OCI-LY7 (cell line): ENCODE measurements at regions not wholly inside any gene's neighbourhood (a gene's known extent, or its start where the extent isn't known, plus 50 kb on each side); places are given as distances from the start of the nearest gene placed in this dataset.

Source experiments
- BruUV-seq: library from RNA; stranded (reverse); fragments of 400-500 nt; replicated peaks from 2 replicates; lab custom pipeline; 2021; lab: Mats Ljungman, UMichigan
- CTCF ChIA-PET: fragments of 300-600 bp; sonication (Branson Sonifier 250); formaldehyde crosslinking; loops from one replicate; lab custom pipeline; 2022; ENCODE audit warnings: antibody characterized with exemption; ENCODE audit not compliant: unreplicated experiment; lab: Charles Lee
- POLR2A ChIA-PET: fragments of 300-600 bp; sonication (Branson Sonifier 250); formaldehyde crosslinking; loops from one replicate; lab custom pipeline; 2022; ENCODE audit warnings: antibody characterized with exemption; lab: Charles Lee
- DNase-seq: peaks from one replicate; pipeline ENCODE4 v3.0.0-alpha.2; 2015; ENCODE audit warnings: low spot score
- H2AFZ ChIP-seq: fragments of 200-600 bp; sonication (generic), shearing (Covaris generic); 2 replicates; pipeline ENCODE4 v1.6.1; 2014; ENCODE audit warnings: mild to moderate bottlenecking, antibody characterized with exemption, low read length, moderate library complexity
- H3K27ac ChIP-seq: fragments of 200-600 bp; sonication (generic); 2 replicates; pipeline ENCODE4 v1.5.1; 2014; ENCODE audit warnings: mixed run types, low read depth, mild to moderate bottlenecking, moderate library complexity, low read length, inconsistent platforms; ENCODE audit not compliant: poor library complexity, severe bottlenecking
- H3K36me3 ChIP-seq: fragments of 200-600 bp; sonication (generic); 2 replicates; pipeline ENCODE4 v1.6.1; 2014; ENCODE audit warnings: mild to moderate bottlenecking, antibody characterized with exemption, low read length, moderate library complexity, mixed read lengths; ENCODE audit not compliant: insufficient read depth
- H3K4me1 ChIP-seq: fragments of 200-600 bp; sonication (generic); 2 replicates; pipeline ENCODE4 v1.5.1; 2014; ENCODE audit warnings: mild to moderate bottlenecking, low read length; ENCODE audit not compliant: insufficient read depth, poor library complexity, severe bottlenecking
- H3K4me2 ChIP-seq: fragments of 200-600 bp; sonication (generic); 2 replicates; pipeline ENCODE4 v1.6.1; 2014; ENCODE audit warnings: mild to moderate bottlenecking, low read length
- H3K4me3 ChIP-seq: fragments of 200-600 bp; sonication (generic); 2 replicates; pipeline ENCODE4 v1.5.1; 2014; ENCODE audit warnings: mild to moderate bottlenecking, low read depth, low read length; ENCODE audit not compliant: poor library complexity, severe bottlenecking
- H3K79me2 ChIP-seq: fragments of 200-600 bp; sonication (generic); 2 replicates; pipeline ENCODE4 v1.6.1; 2016; ENCODE audit warnings: low read depth, mild to moderate bottlenecking, low read length, moderate library complexity, mixed read lengths; ENCODE audit not compliant: insufficient read depth
- H3K9me2 ChIP-seq: fragments of 200-600 bp; sonication (generic); 2 replicates; pipeline ENCODE4 v1.6.1; 2016; ENCODE audit warnings: mild to moderate bottlenecking, low read length, mixed read lengths; ENCODE audit not compliant: insufficient read depth
- H3K9me3 ChIP-seq: fragments of 200-600 bp; sonication (generic); 2 replicates; pipeline ENCODE4 v1.6.1; 2014; ENCODE audit warnings: mild to moderate bottlenecking, mixed run types, low read length, mixed read lengths
- H4K20me1 ChIP-seq: fragments of 200-600 bp; sonication (generic); 2 replicates; pipeline ENCODE4 v1.6.1; 2014; ENCODE audit warnings: mild to moderate bottlenecking, antibody characterized with exemption, low read length, moderate library complexity, mixed read lengths; ENCODE audit not compliant: insufficient read depth
- EZH2phosphoT487 ChIP-seq: fragments of 200-600 bp; sonication (generic); IDR thresholded peaks from 2 replicates; pipeline ENCODE4 v1.6.1; 2018; ENCODE audit warnings: low read depth, borderline replicate concordance, mild to moderate bottlenecking, mixed run types, antibody characterized with exemption, low read length, moderate library complexity, mixed read lengths
- intact Hi-C: fragments of 100-400 bp; cut with micrococcal nuclease; formaldehyde crosslinking; loops from one replicate; pipeline ENCODE4 v1.10.0; 2022; ENCODE audit not compliant: unreplicated experiment
- TF ChIP-seq, protein P1 (sequence below): fragments of 200-600 bp; sonication (generic); conservative IDR thresholded peaks from 2 replicates; pipeline ENCODE4 v1.5.1; 2014; ENCODE audit warnings: mild to moderate bottlenecking, antibody characterized with exemption, low read length, moderate library complexity, mixed read lengths

- H4K20me1 ChIP-seq: no peaks in the 10 kb centered on the region
- no peaks in the 10 kb centered on the region for H3K36me3 ChIP-seq
- no peak for DNase-seq
- no peaks in the 10 kb centered on the region for H3K4me1 ChIP-seq
- CTCF ChIA-PET: no interaction called here
- H3K9me2 ChIP-seq: no peaks in the 10 kb centered on the region
- no peak overlapping the region for H3K4me3 ChIP-seq
- POLR2A ChIA-PET: no interaction called here
- H3K4me2 ChIP-seq: no peak overlapping the region
- intact Hi-C loops: no loop called here
- BruUV-seq: no TSS peak
- no peak overlapping the region for H2AFZ ChIP-seq
- no peaks in the 10 kb centered on the region for H3K9me3 ChIP-seq
- TF ChIP-seq, protein P1, sequence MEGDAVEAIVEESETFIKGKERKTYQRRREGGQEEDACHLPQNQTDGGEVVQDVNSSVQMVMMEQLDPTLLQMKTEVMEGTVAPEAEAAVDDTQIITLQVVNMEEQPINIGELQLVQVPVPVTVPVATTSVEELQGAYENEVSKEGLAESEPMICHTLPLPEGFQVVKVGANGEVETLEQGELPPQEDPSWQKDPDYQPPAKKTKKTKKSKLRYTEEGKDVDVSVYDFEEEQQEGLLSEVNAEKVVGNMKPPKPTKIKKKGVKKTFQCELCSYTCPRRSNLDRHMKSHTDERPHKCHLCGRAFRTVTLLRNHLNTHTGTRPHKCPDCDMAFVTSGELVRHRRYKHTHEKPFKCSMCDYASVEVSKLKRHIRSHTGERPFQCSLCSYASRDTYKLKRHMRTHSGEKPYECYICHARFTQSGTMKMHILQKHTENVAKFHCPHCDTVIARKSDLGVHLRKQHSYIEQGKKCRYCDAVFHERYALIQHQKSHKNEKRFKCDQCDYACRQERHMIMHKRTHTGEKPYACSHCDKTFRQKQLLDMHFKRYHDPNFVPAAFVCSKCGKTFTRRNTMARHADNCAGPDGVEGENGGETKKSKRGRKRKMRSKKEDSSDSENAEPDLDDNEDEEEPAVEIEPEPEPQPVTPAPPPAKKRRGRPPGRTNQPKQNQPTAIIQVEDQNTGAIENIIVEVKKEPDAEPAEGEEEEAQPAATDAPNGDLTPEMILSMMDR: no peak
- no peak for TF ChIP-seq EZH2phosphoT487
- H3K27ac ChIP-seq: no peak overlapping the region
- no peaks in the 10 kb centered on the region for H3K79me2 ChIP-seq
These were observed 405.1 kb downstream of the TUSC7 start for GRCh38 chr3:117114517-117115265.

GRCh38 chr3:117117188-117117936 is 407.8 kb downstream of the TUSC7 start:
- no peak overlapping the region for H3K27ac ChIP-seq
- H3K9me3 ChIP-seq: no peaks in the 10 kb centered on the region
- H4K20me1 ChIP-seq: no peaks in the 10 kb centered on the region
- no TSS peak for BruUV-seq
- no peaks in the 10 kb centered on the region for H3K79me2 ChIP-seq
- no peaks in the 10 kb centered on the region for H3K36me3 ChIP-seq
- TF ChIP-seq, protein P1: no peak
- no peak for TF ChIP-seq EZH2phosphoT487
- H3K4me3 ChIP-seq: no peak overlapping the region
- POLR2A ChIA-PET: no interaction called here
- CTCF ChIA-PET: no interaction called here
- no peak overlapping the region for H3K4me2 ChIP-seq
- no peak for DNase-seq
- no peak overlapping the region for H2AFZ ChIP-seq
- no peaks in the 10 kb centered on the region for H3K9me2 ChIP-seq
- no peaks in the 10 kb centered on the region for H3K4me1 ChIP-seq
- intact Hi-C loops: no loop called here

GRCh38 chr3:117118604-117119003 is 409.0 kb downstream of the TUSC7 start:
- no peak overlapping the region for H3K4me2 ChIP-seq
- POLR2A ChIA-PET: interaction anchor here (0.6 kb wide), 2 partner anchors 51 to 1552 kb away, joined by 3 read pairs; no protein-coding TSS in a partner anchor
- H3K4me1 ChIP-seq: no peaks in the 10 kb centered on the region
- no peak overlapping the region for H3K4me3 ChIP-seq
- TF ChIP-seq, protein P1: no peak
- no peak for TF ChIP-seq EZH2phosphoT487
- intact Hi-C loops: no loop called here
- no peaks in the 10 kb centered on the region for H3K9me3 ChIP-seq
- no peak for DNase-seq
- no peak overlapping the region for H2AFZ ChIP-seq
- no peaks in the 10 kb centered on the region for H4K20me1 ChIP-seq
- H3K27ac ChIP-seq: no peak overlapping the region
- CTCF ChIA-PET: no interaction called here
- BruUV-seq: no TSS peak
- no peaks in the 10 kb centered on the region for H3K79me2 ChIP-seq
- H3K9me2 ChIP-seq: no peaks in the 10 kb centered on the region
- H3K36me3 ChIP-seq: no peaks in the 10 kb centered on the region
